Effector memory CD4-positive, alpha-beta T cell (primary cell): ENCODE measurements at regions not wholly inside any gene's neighbourhood (a gene's known extent, or its start where the extent isn't known, plus 50 kb on each side); places are given as distances from the start of the nearest gene placed in this dataset.

Experiments used
- DNase-seq, 3 donors: peaks; one replicate each; pipeline ENCODE4 v3.0.0-alpha.2; 2020
- H3K27ac ChIP-seq: 2 replicates; pipeline ENCODE4 v1.7.0; 2013; ENCODE audit warnings: mild to moderate bottlenecking, low read length, moderate library complexity; ENCODE audit not compliant: insufficient read depth, poor library complexity, severe bottlenecking
- H3K27me3 ChIP-seq: replicated peaks from 2 replicates; pipeline ENCODE4 v1.7.0; 2013; ENCODE audit warnings: mild to moderate bottlenecking, low read length; ENCODE audit not compliant: insufficient read depth, control insufficient read depth, poor library complexity, severe bottlenecking
- H3K36me3 ChIP-seq: 2 replicates; pipeline ENCODE4 v1.7.0; 2013; ENCODE audit warnings: mild to moderate bottlenecking, low read length, moderate library complexity; ENCODE audit not compliant: control insufficient read depth, insufficient read depth
- H3K4me1 ChIP-seq: 2 replicates; pipeline ENCODE4 v1.7.0; 2013; ENCODE audit warnings: low read length, mild to moderate bottlenecking; ENCODE audit not compliant: control insufficient read depth, insufficient read depth, poor library complexity, severe bottlenecking
- H3K4me3 ChIP-seq: 2 replicates; pipeline ENCODE4 v1.7.0; 2013; ENCODE audit warnings: low read length, low read depth, mild to moderate bottlenecking; ENCODE audit not compliant: insufficient read depth, poor library complexity, severe bottlenecking
- H3K9me3 ChIP-seq: 2 replicates; pipeline ENCODE4 v1.7.0; 2013; ENCODE audit warnings: mild to moderate bottlenecking, low read length, moderate library complexity; ENCODE audit not compliant: control insufficient read depth

DNA sequence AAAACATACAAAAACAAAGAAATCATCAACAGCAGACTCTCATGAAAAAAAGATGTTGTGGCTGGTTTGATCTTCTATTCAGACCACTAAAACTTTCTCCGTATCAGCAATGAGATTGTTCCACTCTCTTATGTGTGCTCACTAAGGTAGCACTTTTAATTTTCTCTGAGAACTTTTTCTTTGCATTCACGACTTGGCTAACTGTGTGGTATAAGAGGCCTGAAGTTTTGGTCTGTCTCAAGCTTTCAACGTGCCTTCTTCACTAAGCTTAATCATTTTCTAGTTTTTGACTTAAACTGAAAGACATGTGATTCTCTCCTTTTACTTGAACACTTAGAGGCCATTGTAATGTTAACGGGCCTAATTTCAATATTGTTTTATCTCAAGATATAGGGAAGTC lies 1231.6 kb downstream of the SORCS3 start:
- Histone ChIP-seq H3K27me3 (no peaks in the 10 kb centered on the region), H3K36me3 (no peaks in the 10 kb centered on the region), H3K4me3 (no peak overlapping the region), H3K4me1 (no peaks in the 10 kb centered on the region), H3K9me3 (no peaks in the 10 kb centered on the region), H3K27ac (no peak overlapping the region)
- no peak for DNase-seq

DNA sequence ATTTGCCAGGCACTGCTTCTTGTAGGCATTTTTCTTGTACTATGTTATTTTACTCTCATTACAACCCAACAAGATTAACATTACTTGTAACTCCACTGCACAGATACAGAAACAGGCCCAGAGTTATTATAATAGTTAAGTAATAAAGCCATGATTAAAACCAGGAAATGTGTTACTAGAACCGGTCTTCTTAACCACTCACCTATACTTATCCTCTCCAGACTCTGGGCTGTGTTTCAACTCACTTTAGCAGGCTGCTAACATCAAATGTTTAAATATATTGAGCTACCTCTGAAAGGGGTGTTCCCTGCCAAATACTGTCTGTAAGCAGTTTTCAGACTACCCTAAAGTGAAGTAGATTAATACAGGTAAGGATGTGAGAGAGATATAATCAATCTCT lies 1227.8 kb downstream of the SORCS3 start:
- DNase-seq: no peak
- Histone ChIP-seq H3K4me3 (no peak overlapping the region), H3K27me3 (no peaks in the 10 kb centered on the region), H3K36me3 (no peaks in the 10 kb centered on the region), H3K4me1 (no peaks in the 10 kb centered on the region), H3K27ac (no peak overlapping the region), H3K9me3 (no peaks in the 10 kb centered on the region)

- Histone ChIP-seq H3K27me3 (no peaks in the 10 kb centered on the region), H3K4me3 (no peak overlapping the region), H3K36me3 (no peaks in the 10 kb centered on the region), H3K9me3 (peaks cover 3% of the 10 kb centered on the region), H3K4me1 (no peaks in the 10 kb centered on the region), H3K27ac (no peak overlapping the region)
- DNase-seq: no peak
Observed at GRCh38 chr10:105864854-105865253, 1223.8 kb downstream of the SORCS3 start.

GRCh38 chr10:105857268-105858264 lies 1216.5 kb downstream of the SORCS3 start:
- H3K4me3 ChIP-seq: no peak overlapping the region
- no peaks in the 10 kb centered on the region for H3K4me1 ChIP-seq
- H3K27ac ChIP-seq: no peak overlapping the region
- H3K9me3 ChIP-seq: peaks cover 3% of the 10 kb centered on the region
- no peaks in the 10 kb centered on the region for H3K27me3 ChIP-seq
- no peaks in the 10 kb centered on the region for H3K36me3 ChIP-seq
- no peak for DNase-seq

DNA sequence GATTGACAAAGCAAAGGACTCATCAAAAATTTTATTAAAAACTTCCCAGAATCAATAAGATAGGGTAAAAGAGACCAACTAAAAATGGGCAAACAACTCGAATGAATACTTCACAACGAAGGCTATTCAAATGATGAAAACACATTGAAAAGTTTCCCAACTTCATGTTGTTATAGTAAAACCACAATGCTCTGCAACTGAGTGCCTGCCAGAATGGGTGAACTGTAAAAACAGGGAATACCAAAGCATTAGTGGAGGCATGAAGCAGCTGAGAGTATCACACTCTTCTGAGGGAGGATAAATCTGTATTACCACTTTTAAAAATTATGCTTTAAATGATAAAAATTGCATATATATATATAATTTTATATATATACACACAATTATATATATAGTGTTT lies 1214.7 kb downstream of the SORCS3 start:
- H3K27ac ChIP-seq: no peak overlapping the region
- no peaks in the 10 kb centered on the region for H3K27me3 ChIP-seq
- H3K36me3 ChIP-seq: no peaks in the 10 kb centered on the region
- no peak overlapping the region for H3K4me3 ChIP-seq
- H3K4me1 ChIP-seq: no peaks in the 10 kb centered on the region
- peaks cover 3% of the 10 kb centered on the region for H3K9me3 ChIP-seq
- no peak for DNase-seq

- Histone ChIP-seq H3K36me3 (no peaks in the 10 kb centered on the region), H3K27me3 (no peaks in the 10 kb centered on the region), H3K9me3 (no peaks in the 10 kb centered on the region), H3K27ac (no peak overlapping the region), H3K4me1 (no peaks in the 10 kb centered on the region), H3K4me3 (no peak overlapping the region)
- no peak for DNase-seq
Observed at GRCh38 chr10:105844676-105845570, 1203.8 kb downstream of the SORCS3 start.

GRCh38 chr10:105844241-105844640 lies 1203.2 kb downstream of the SORCS3 start:
- Histone ChIP-seq H3K4me1 (no peaks in the 10 kb centered on the region), H3K4me3 (no peak overlapping the region), H3K9me3 (no peaks in the 10 kb centered on the region), H3K27ac (no peak overlapping the region), H3K36me3 (no peaks in the 10 kb centered on the region), H3K27me3 (no peaks in the 10 kb centered on the region)
- DNase-seq: no peak

DNA sequence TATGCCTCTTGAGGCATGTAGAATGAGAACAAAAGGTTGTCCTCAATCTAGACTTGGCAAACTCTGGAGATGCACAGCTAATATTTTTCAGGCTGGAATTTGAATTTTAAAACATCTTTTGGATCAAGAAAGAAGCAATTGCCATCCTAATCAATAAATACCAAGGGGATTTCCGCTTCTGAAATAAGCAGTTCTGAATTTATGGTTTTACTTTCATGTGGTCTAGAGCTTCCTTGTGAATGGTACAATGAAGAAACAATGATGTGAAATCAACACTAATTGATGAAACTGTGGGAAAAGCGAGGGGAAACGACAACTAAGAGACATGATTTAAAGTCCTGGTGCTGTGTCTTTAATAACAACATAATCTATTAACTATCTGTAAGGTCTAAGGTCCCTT lies 1202.7 kb downstream of the SORCS3 start:
- H3K27me3 ChIP-seq: no peaks in the 10 kb centered on the region
- no peak for DNase-seq
- no peak overlapping the region for H3K4me3 ChIP-seq
- H3K27ac ChIP-seq: no peak overlapping the region
- no peaks in the 10 kb centered on the region for H3K36me3 ChIP-seq
- H3K9me3 ChIP-seq: no peaks in the 10 kb centered on the region
- H3K4me1 ChIP-seq: no peaks in the 10 kb centered on the region

GRCh38 chr10:105840288-105840770 lies 1199.2 kb downstream of the SORCS3 start:
- Histone ChIP-seq H3K36me3 (no peaks in the 10 kb centered on the region), H3K27me3 (no peaks in the 10 kb centered on the region), H3K4me3 (no peak overlapping the region), H3K4me1 (no peaks in the 10 kb centered on the region), H3K9me3 (no peaks in the 10 kb centered on the region), H3K27ac (no peak overlapping the region)
- no peak for DNase-seq
